ENCODE measurements at regions not wholly inside any gene's neighbourhood (a gene's known extent, or its start where the extent isn't known, plus 50 kb on each side); places are given as distances from the start of the nearest gene placed in this dataset.

DNA sequence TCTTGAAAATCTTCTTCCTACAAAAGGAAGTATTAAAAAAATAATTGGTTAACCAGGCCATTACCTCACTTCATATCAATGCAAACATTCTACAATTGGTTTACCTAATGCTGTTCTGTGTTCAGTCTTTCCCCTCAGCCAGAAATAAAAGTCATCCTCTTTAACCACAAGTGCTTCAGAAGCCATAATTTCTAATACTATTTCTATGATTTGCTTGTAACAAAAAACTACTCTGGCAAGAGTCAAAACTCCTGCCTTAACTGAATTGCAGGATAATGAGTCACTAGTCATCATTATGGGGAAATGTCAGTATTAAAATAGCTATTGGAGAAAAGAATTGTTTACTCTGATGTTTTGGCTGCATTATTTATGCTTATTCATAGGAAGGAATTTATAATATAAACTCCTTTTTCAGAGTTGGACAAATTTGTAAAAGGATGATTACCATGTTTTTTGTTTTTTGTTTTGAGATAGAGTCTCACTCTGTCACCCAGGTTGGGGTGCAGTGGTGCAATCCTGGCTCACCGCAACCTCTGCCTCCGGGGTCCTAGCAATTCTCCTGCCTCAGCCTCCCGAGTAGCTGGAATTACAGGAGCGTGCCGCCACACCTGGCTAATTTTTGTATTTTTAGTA is 55.5 kb upstream of the ODAD2 start:
- ChIA-PET CTCF (interaction anchor here (1.6 kb wide), 1 partner anchor 10 kb away, joined by 3 read pairs; no protein-coding TSS in a partner anchor), POLR2A (no interaction called here)
- TF ChIP-seq, protein P1, sequence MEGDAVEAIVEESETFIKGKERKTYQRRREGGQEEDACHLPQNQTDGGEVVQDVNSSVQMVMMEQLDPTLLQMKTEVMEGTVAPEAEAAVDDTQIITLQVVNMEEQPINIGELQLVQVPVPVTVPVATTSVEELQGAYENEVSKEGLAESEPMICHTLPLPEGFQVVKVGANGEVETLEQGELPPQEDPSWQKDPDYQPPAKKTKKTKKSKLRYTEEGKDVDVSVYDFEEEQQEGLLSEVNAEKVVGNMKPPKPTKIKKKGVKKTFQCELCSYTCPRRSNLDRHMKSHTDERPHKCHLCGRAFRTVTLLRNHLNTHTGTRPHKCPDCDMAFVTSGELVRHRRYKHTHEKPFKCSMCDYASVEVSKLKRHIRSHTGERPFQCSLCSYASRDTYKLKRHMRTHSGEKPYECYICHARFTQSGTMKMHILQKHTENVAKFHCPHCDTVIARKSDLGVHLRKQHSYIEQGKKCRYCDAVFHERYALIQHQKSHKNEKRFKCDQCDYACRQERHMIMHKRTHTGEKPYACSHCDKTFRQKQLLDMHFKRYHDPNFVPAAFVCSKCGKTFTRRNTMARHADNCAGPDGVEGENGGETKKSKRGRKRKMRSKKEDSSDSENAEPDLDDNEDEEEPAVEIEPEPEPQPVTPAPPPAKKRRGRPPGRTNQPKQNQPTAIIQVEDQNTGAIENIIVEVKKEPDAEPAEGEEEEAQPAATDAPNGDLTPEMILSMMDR (IDR thresholded peaks at IDR 0.05; ENCODE audit: control extremely low read depth, extremely low read depth, low read depth, missing control alignments), result no peak
- DNase-seq (ENCODE audit: extremely low spot score), result no peak

DNA sequence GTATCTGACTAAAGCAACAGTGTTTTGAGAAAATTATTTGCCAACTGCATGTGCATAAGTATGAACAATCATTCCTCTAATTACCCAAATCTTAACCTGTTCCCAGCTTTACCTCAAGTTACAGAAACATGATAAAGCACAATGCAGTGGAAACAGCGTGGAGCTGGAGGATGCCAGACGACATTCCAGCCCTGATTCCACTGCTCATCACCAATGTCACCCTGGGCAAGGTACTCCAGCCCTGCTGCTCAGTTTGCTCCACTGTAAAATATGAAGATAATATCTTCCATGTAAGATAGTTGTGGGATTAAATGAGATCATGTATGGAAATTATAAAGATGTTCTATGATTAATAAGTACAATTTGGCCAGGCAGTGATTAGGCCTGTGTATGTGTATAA is 50.4 kb upstream of the ODAD2 start:
- TF ChIP-seq, protein P1 (IDR thresholded peaks at IDR 0.05; ENCODE audit: control extremely low read depth, extremely low read depth, low read depth, missing control alignments), result no peak
- ChIA-PET POLR2A (no interaction called here), CTCF (no interaction called here)
- DNase-seq (ENCODE audit: extremely low spot score), result no peak

Data from GM10248 (cell line).